Erythroblast (primary cell): ENCODE measurements at regions not wholly inside any gene's neighbourhood (a gene's known extent, or its start where the extent isn't known, plus 50 kb on each side); places are given as distances from the start of the nearest gene placed in this dataset.

ENCODE experiments used
- GATA1 ChIP-seq: IDR thresholded peaks from 2 replicates; pipeline ENCODE4 v1.6.1; 2011; ENCODE audit warnings: low read depth, mild to moderate bottlenecking, control low read depth, low read length, moderate library complexity
- POLR2A ChIP-seq: IDR thresholded peaks from 2 replicates; pipeline ENCODE4 v1.6.1; 2011; ENCODE audit warnings: mild to moderate bottlenecking, low read length

DNA sequence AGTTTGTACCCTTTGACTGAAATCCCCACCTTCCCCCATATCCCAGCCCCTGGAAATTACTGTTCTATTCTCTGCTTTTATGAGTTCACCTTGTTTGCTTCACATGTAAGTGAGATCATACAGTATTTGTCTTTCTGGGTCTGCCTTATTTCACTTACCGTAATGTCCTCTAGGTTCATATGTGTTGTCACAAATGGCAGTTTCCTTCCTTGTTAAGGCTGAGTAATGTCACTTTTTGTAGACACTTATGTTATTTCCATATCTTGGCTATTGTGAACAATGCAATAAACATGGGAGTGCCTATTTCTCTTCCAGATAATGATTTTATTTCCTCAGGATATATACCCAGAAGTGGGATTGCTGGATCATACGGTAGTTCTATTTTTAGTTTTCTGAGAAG, 272.3 kb downstream of the MRPS30 start:
- TF ChIP-seq POLR2A (no peak), GATA1 (no peak)
